HepG2 (cell line): ENCODE measurements at regions not wholly inside any gene's neighbourhood (a gene's known extent, or its start where the extent isn't known, plus 50 kb on each side); places are given as distances from the start of the nearest gene placed in this dataset.

Experiments
- AHR ChIP-seq: IDR thresholded peaks from 2 replicates; pipeline ENCODE4 v1.6.1; 2018; ENCODE audit warnings: missing genetic modification reagents, missing compliant biosample characterization
- GABPA ChIP-seq, 2 experiments: IDR thresholded peaks; 2 replicates each; pipeline ENCODE4 v1.6.1; 2011 to 2016; ENCODE audit warnings: low read depth in 2 of 2, low read length in 1 of 2, missing biosample characterization in 1 of 2, missing genetic modification characterization in 1 of 2
- HDAC1 ChIP-seq: sonication (generic); formaldehyde crosslinking; IDR thresholded peaks from 2 replicates; pipeline ENCODE4 v1.5.1; 2020; ENCODE audit warnings: mild to moderate bottlenecking, missing genetic modification reagents
- MBD4 ChIP-seq: IDR thresholded peaks from 2 replicates; pipeline ENCODE4 v1.6.1; 2012; ENCODE audit warnings: low read length, inconsistent platforms, borderline replicate concordance
- PHF20 ChIP-seq: sonication (generic); formaldehyde crosslinking; IDR thresholded peaks from 2 replicates; pipeline ENCODE4 v1.5.0; 2020; ENCODE audit warnings: mild to moderate bottlenecking, missing genetic modification reagents
- POLR2AphosphoS2 ChIP-seq: IDR thresholded peaks from 2 replicates; pipeline ENCODE4 v1.6.1; 2011; ENCODE audit warnings: low read depth, low read length, improper control_type of control experiment
- RCOR2 ChIP-seq: IDR thresholded peaks from 2 replicates; pipeline ENCODE4 v1.6.1; 2016; ENCODE audit warnings: missing biosample characterization, missing genetic modification reagents
- RXRA ChIP-seq: sonication (generic); formaldehyde crosslinking; IDR thresholded peaks from 2 replicates; pipeline ENCODE4 v1.5.1; 2020; ENCODE audit warnings: missing genetic modification reagents
- ZNF263 ChIP-seq: sonication (generic); formaldehyde crosslinking; IDR thresholded peaks from 2 replicates; pipeline ENCODE4 v1.4.0; 2020; ENCODE audit warnings: missing genetic modification reagents
- TF ChIP-seq, protein P1 (sequence below): sonication (generic); formaldehyde crosslinking; IDR thresholded peaks from 2 replicates; pipeline ENCODE4 v1.4.0; 2020; ENCODE audit warnings: low read depth, mild to moderate bottlenecking, missing genetic modification reagents
- TF ChIP-seq, protein P2 (sequence below): sonication (generic); formaldehyde crosslinking; IDR thresholded peaks from 2 replicates; pipeline ENCODE4 v1.5.1; 2020; ENCODE audit warnings: mild to moderate bottlenecking, missing genetic modification reagents, borderline replicate concordance
- TF ChIP-seq, protein P3 (sequence below): sonication (generic); formaldehyde crosslinking; IDR thresholded peaks from 2 replicates; pipeline ENCODE4 v1.5.0; 2020; ENCODE audit warnings: mild to moderate bottlenecking, missing genetic modification reagents, moderate library complexity
- TF ChIP-seq, protein P4 (sequence below): sonication (generic); formaldehyde crosslinking; IDR thresholded peaks from 2 replicates; pipeline ENCODE4 v1.8.1; 2023; ENCODE audit warnings: mild to moderate bottlenecking, missing genetic modification reagents, borderline replicate concordance

DNA sequence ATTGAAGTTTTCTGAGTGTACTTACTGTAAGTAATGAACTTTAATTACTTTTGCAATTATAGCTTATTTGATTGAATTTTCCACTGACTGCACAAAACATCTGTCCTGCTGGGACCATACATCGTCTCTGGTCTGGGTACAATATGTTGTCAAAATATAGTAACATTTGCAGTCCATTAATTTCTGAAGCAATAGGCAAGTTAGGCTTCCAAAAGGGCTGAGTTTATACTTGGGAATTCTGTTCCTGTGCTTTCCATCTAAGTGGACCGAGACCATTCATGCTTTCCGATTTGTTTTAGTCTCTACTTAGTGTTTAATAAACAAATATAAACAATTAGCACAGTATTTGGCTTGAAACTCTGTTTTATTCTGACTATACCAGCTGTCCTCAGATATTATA is 139.3 kb downstream of the RFPL4B start:
- no peak for TF ChIP-seq GABPA (IDR thresholded peaks at IDR 0.05; ENCODE audit: low read depth, low read length)
- TF ChIP-seq GABPA (CRISPR knock-in tag; IDR thresholded peaks at IDR 0.05; ENCODE audit: low read depth) = no peak
- no peak for TF ChIP-seq POLR2AphosphoS2
- TF ChIP-seq, protein P1, sequence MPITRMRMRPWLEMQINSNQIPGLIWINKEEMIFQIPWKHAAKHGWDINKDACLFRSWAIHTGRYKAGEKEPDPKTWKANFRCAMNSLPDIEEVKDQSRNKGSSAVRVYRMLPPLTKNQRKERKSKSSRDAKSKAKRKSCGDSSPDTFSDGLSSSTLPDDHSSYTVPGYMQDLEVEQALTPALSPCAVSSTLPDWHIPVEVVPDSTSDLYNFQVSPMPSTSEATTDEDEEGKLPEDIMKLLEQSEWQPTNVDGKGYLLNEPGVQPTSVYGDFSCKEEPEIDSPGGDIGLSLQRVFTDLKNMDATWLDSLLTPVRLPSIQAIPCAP = no peak
- TF ChIP-seq, protein P2, sequence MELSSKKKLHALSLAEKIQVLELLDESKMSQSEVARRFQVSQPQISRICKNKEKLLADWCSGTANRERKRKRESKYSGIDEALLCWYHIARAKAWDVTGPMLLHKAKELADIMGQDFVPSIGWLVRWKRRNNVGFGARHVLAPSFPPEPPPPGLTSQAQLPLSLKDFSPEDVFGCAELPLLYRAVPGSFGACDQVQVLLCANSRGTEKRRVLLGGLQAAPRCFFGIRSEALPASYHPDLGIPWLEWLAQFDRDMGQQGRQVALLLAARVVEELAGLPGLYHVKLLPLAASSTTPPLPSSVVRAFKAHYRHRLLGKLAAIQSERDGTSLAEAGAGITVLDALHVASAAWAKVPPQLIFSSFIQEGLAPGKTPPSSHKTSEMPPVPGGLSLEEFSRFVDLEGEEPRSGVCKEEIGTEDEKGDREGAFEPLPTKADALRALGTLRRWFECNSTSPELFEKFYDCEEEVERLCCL = no peak
- TF ChIP-seq, protein P3, sequence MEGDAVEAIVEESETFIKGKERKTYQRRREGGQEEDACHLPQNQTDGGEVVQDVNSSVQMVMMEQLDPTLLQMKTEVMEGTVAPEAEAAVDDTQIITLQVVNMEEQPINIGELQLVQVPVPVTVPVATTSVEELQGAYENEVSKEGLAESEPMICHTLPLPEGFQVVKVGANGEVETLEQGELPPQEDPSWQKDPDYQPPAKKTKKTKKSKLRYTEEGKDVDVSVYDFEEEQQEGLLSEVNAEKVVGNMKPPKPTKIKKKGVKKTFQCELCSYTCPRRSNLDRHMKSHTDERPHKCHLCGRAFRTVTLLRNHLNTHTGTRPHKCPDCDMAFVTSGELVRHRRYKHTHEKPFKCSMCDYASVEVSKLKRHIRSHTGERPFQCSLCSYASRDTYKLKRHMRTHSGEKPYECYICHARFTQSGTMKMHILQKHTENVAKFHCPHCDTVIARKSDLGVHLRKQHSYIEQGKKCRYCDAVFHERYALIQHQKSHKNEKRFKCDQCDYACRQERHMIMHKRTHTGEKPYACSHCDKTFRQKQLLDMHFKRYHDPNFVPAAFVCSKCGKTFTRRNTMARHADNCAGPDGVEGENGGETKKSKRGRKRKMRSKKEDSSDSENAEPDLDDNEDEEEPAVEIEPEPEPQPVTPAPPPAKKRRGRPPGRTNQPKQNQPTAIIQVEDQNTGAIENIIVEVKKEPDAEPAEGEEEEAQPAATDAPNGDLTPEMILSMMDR = no peak
- TF ChIP-seq HDAC1 (CRISPR knock-in tag) = no peak
- TF ChIP-seq RCOR2 (CRISPR knock-in tag) = no peak
- TF ChIP-seq RXRA = no peak
- no peak for TF ChIP-seq ZNF263 (CRISPR knock-in tag)
- TF ChIP-seq PHF20 (CRISPR knock-in tag) = no peak
- no peak for TF ChIP-seq MBD4
- no peak for TF ChIP-seq AHR
- TF ChIP-seq, protein P4, sequence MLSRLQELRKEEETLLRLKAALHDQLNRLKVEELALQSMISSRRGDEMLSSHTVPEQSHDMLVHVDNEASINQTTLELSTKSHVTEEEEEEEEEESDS (CRISPR knock-in tag) = no peak
